ENCODE measurements at regions not wholly inside any gene's neighbourhood (a gene's known extent, or its start where the extent isn't known, plus 50 kb on each side); places are given as distances from the start of the nearest gene placed in this dataset.
"Not testable (repeated sequence)": the region's sequence is repeated elsewhere in the genome, so short reads cannot be mapped to it uniquely, and the experiment has no call there.

DNA sequence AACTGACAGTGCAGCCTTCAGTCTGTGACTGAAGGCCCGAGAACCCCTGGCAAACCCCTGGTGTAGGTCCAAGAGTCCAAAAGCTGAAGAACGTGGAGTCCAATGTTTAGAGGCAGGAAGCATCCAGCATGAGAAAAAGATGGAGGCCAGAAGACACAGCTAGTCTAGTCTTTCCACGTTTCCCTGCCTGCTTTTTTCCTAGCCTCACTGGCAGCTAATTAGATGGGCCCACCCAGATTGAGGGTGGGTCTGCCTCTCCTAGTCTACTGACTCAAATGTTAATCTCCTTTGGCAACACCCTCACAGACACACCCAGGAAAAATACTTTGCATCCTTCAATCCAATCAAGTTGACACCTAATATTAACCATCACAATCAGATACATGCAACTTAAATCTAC is 87.8 kb downstream of the TENT5D start:
- DNase-seq (ENCODE audit: low read depth): not testable (repeated sequence)

DNA sequence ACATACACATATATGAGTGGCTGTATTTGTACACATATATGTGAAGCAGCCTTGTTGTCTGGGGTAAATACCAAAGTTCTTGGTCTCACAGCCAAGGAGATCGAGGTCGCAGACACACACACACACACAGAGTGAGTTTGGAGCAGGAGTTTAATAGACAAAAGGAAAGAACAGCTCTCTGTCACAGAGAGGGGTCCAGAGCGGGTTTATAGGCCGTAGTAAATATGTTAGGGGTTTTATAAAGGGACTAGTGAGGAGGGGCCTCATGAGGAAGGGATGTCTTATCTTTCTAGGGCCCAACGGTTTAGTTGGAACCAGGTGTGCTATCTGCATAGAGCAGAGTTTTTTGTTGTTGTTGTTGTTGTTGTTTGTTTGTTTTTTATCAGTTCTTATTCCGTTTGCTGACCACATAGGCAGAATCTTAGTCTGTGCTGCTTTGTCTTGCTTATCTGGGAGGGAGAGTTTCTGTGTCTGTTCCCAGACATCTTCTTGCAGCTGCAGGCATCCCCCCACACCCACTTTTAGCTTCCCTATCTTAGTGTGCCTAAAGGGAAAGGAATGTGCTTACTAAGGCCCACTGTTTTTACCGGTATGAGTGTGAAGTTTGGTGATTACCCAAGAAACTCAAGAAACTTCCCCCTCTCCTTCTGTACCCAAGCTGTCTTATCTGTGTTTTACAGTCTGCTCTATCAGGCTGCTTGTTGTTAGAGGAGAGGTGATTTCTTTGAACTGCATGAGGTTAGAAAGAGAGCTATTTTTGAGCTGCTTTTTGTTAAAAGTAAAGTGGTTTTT is 91.9 kb downstream of the TENT5D start:
- DNase-seq (ENCODE audit: low read depth): no peak

DNA sequence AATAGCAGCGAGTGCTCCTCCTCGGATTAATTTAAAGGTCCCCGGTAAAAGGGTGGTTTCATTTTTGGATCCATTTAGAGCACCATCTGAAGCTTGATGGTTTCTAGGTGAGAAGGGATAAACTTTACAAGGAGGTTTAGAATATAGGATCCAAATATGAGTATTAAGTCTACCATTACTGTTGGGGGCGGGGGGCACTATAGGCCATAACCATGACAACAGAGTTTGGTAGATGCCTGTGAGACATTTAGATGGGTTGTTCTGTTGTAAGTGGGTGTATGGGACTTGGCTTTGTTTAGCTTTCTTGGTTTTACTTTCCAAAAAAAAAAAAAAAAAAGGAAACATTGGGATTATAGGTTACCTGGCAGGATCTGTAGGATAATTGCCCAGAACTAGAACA is 92.7 kb downstream of the TENT5D start:
- no peak for DNase-seq (ENCODE audit: low read depth)

DNA sequence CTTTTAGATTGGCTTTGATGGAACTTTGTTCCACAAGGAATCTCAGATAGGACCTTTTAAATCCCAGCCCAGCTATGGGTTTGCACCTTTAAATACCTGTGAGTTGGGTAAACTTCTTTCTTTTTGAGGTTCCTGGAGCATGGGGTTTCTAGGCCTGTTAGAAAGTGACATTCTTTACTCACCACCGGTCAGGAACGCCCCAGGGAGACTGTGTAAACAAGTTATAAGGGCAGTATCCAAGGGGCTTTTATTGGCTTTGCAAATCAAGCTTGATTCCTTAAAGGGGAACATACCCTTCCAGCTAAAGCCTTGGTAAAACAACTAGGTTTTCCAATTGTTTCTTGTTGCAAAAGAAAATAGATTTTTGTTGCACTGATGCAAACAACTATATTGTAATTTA is 93.4 kb downstream of the TENT5D start:
- no peak for DNase-seq (ENCODE audit: low read depth)

DNA sequence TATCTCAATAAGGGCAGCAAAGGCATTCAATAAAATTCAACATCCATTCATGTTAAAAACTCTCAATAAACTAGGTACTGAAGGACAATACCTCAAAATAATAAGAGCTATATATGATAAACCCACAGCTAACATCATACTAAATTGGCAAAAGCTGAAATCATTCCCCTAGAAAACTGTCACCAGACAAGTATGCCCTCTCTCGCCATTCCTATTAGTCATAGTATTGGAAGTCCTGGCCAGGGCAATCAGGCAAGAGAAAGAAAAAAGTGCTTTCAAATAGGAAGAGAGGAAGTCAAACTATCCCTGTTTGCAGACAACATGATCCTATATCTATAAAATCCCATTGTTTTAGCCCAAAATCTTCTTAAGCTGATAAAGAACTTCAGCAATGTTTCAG is 116.8 kb downstream of the TENT5D start:
- no peak for DNase-seq (ENCODE audit: low read depth)

DNA sequence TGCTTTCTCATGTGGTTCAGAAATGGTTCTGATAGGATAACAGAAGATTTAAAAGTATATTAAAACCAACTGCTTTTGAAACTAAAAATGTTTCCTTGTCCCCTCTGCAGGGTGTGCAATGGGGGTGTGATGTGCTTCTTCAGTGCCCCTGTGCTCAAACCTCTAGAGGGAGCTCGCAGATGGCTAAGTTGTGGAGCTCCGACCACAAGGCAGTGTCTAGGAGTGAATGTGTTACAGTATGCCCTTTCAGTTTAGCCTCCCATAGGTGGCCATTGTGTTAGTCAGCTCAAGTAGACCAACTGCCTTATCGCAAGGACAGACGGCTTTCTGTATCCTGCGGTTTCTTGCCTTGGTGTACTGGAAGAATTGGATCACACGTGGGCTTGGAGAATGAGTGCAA is 130.5 kb downstream of the TENT5D start:
- no peak for DNase-seq (ENCODE audit: low read depth)

DNA sequence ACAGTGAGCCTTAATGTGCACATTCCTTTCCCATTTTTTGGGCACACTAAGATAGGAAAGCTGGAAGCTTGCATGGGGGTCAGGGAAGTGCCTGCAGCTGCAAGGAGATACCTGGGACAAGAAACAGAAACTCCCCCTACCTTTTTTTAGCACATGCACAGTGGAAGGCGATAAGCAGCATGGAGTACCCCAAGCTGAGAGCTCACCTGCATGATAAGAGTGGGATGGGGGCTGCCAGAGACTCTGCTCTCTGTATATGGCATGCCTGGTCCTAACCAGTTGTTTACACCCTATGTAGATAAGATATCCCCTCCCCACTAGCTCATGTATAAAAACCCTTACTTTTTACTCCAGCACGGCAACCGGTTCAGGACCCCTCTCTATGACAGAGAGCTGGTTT is 135.9 kb downstream of the TENT5D start:
- no peak for DNase-seq (ENCODE audit: low read depth)

DNA sequence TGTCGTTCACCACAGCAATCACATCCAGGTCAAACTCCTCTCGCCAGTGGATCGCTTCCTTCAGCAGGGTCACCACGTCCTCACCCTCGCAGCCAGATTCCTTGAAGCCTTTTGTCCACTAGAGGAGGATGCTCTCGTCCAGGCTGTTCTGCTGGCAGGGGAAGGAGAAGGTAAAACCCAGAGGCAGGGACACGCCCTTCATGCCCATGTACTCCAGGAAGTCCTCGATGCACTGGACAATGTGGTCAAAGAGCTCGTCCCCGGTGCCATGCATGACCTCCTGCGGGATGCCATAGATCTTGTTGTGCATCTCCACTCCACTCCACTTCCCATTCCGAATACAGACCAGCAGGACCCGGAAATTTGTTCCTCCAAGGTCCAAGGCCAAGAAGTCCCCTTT is 152.4 kb downstream of the TENT5D start:
- no peak for DNase-seq (ENCODE audit: low read depth)

DNA sequence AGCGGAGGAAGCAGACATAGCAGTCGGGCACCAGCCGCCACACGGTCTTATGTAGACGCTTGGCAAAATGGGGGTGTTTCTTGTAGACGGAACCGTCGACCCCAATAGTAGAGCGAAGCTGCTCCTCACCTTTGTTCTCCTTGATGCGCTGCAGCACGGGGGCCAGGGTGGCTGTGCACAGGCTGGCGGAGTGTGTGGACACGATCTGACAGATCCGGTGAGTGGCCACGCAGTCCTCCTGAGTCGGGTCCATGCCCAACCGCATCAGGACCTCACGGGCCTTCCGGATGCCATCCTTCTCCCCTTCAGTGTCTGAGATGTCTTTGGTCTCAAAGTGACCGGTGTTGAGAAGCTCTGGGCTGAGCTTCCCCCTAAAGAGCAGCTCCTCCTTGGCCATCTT is 153.0 kb downstream of the TENT5D start:
- DNase-seq (ENCODE audit: low read depth): no peak

DNA sequence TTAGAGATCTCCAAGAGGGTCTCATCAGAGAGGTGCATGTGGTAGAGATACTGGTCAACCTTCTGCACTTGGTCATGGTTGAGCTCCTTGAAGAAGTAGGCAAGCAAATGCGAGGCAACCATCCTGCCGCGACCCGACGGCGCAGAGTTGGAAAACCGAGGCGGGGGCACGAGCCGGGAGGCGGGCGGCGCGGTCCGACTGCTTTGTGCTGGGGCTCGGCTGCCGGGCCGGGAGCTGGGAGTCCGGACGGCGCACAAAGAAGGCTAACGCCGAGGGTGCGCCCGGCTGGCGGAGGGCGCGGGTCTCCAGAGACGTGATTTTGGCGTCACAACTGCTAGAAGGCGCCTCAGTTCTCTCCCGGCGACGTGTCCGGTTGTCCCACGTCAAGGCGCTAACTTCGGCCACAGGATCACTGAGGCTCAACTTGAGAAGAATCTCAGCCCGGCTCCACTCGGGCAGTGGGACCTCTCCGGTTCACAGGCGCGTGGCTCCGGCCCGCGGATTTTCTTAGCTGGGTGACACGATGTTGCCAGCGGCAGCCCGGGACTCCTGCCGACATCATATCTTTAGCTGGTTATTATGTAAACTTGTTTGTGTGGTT is 154.3 kb downstream of the TENT5D start:
- not testable (repeated sequence) for DNase-seq (ENCODE audit: low read depth)

DNA sequence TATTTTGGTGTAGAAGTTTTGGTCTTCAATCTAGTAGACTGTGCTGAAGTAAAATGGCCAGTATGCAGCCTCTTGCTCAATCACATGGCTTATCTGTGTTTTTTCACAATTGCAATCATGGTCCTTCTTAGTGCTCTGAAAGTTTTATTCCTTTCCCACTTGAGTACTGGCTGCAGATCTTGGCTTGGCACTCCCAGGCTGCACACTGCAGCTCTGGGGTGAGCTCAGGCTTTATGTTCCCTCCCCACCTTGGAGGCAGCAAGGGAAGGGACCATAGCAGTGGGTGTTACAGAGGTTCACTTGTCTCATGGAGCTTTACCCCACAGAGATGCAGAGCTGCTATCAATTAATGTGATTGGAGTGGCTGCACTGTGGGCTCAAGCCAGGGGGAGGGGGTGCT is 156.0 kb downstream of the TENT5D start:
- DNase-seq (ENCODE audit: low read depth): no peak

DNA sequence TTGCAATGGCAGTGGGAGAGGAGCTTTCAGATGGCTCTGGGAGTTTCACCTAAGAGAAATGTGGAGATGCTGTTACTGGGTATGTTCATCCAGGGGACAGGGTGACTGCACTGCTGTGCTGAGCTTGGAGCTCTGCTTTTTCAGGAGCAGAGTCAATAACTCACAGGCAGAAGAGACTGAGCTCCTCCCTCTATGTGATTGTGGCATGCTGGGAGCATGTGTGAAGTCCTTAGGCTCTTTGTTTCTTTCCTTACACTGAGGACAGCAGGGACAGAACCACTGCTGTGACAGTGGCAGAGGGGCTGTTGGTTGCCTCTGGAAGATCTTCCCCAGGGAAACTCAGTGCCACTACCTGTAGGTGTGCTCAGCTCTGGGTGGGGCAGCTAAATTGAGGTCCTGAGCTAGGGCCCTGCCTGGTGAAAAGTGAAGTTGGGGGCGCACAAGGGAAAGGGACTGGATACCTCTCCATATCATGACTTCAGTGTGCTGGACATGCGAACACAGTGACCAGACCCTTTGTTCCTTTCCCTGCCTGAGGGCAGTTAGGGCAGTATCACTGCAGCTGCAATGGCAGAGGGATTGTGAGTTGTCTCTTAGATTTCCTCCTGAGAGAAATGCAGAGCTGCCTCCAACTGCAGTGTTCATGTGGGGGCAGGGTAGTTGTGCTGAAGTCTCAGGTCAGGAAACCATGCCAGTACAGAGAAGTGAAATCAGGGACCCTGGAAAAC is 156.7 kb downstream of the TENT5D start:
- no peak for DNase-seq (ENCODE audit: low read depth)

DNA sequence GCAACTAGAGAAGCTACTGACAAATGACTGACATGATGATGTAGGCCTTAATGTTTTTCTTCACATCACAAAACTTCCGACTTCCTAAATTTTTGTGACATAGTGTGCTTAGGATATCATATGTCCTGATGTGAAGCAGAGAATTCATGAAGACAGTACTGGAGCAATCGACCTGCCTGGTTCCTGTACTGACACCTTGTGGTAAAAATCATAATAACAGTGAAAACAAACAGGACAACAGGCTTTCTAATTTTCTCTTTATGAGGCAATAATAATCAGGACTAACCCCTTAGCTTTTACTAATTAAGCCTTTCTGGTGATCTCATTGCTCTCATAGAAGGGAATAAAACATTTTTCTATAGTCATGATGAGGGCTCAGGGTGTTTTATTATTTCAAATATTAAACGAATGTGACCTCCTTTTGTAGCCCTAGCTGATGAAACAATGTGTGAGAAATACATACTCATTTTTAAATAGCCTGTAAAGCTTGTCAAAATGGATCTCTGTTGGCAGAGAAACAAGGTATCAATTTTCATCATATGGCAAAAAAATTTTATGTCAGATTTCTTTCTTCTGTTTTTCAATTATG is 158.4 kb downstream of the TENT5D start:
- DNase-seq (ENCODE audit: low read depth): peak; percentile 3

DNA sequence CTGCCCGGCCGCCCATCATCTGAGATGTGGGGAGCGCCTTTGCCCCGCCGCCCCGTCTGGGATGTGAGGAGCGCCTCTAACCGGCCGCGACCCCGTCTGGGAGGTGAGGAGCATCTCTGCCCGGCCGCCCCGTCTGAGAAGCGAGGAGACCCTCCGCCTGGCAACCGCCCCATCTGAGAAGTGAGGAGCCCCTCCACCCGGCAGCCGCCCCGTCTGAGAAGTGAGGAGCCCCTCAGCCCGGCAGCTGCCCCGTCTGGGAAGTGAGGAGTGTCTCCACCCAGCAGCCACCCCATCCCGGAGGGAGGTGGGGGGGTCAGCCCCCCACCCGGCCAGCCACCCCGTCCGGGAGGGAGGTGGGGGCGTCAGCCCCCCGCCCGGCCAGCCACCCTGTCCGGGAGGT is 170.7 kb downstream of the TENT5D start:
- not testable (repeated sequence) for DNase-seq (ENCODE audit: low read depth)

DNA sequence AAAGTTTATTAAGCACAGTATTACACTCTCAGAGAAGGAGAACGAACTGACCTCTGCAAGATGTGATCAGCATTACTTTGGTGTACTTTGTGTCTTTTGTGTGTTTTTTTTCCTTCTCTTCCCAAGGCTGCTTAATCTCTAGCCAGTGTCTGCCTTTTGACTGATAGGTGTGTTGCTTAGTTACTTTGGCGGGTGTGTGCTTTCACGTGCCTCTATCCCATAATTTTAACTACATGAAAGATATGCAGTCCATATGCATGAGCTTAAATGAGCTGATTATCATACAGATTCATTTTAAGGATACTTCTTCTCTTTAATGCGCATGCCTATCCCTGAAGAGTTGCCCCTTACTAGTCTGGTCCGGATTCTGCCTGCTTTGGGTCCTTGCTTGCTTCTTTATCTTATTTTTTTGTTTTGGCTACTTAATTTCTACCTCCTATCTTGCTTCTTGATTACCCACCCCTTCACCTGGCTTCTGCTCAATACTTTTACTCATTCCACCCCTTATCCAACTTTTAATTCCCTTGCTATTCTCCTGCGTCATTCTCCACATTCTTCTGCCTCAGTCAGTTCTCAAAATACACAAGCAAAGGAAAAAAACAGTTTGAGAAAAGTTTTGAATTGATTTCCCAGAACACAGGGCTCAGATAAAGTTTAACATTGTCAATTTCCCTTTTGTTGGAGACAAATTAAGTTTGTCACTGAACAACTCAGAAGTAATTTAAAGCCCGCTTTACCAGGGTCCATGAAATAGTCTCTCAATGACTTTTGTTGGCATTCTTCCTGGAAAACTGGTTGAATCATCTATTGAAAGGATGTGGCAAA is 182.0 kb downstream of the TENT5D start:
- no peak for DNase-seq (ENCODE audit: low read depth)
